T-cell (primary cell): ENCODE measurements at regions not wholly inside any gene's neighbourhood (a gene's known extent, or its start where the extent isn't known, plus 50 kb on each side); places are given as distances from the start of the nearest gene placed in this dataset.

Source experiments
- ATAC-seq, 4 experiments: fragments of 200-7000 bp in 3 of 4; fragments of 150-1000 bp in 1 of 4; cut with Tn5 transposase; replicated peaks in 1 of 4; 1 replicate in 3 of 4; 2 replicates in 1 of 4; pipeline ENCODE4 v1.10.0; 2021; ENCODE audit warnings: moderate library complexity in 3 of 4, mild to moderate bottlenecking in 2 of 4, moderate number of reproducible peaks in 1 of 4
- CTCF ChIA-PET, 2 donors: fragments of 300-600 bp; sonication (Branson Sonifier 250); formaldehyde crosslinking; loops; one replicate each; lab custom pipeline; 2022; ENCODE audit warnings: antibody characterized with exemption in 2 of 2; lab: Charles Lee
- POLR2A ChIA-PET, 2 donors: fragments of 300-600 bp; sonication (Branson Sonifier 250); formaldehyde crosslinking; loops; one replicate each; lab custom pipeline; 2022; ENCODE audit warnings: antibody characterized with exemption in 2 of 2; lab: Charles Lee
- DNase-seq, 35 experiments: peaks; one replicate each; pipeline versions ENCODE4 v3.0.0 to v3.0.0-alpha.2; 2013 to 2023
- H3K27ac ChIP-seq: one replicate; pipeline ENCODE4 v1.5.1; 2013; ENCODE audit warnings: low read length
- H3K27me3 ChIP-seq, 2 experiments: replicated peaks in 1 of 2; 1 replicate in 1 of 2; 2 replicates in 1 of 2; pipeline versions ENCODE4 v1.6.1 to v1.7.0; 2013; ENCODE audit warnings: low read length in 1 of 2, mixed read lengths in 1 of 2; ENCODE audit not compliant: control insufficient read depth in 2 of 2, insufficient read depth in 2 of 2; ENCODE audit errors: extremely low read depth in 1 of 2
- H3K36me3 ChIP-seq, 2 donors: 1 replicate in 1 of 2; 2 replicates in 1 of 2; pipeline versions ENCODE4 v1.6.1 to v1.7.0; 2013; ENCODE audit warnings: low read length in 1 of 2; ENCODE audit not compliant: control insufficient read depth in 2 of 2, insufficient read depth in 1 of 2; ENCODE audit errors: extremely low read depth in 1 of 2
- H3K4me1 ChIP-seq, 2 experiments: 1 replicate in 1 of 2; 2 replicates in 1 of 2; pipeline versions ENCODE4 v1.6.1 to v1.7.0; 2013; ENCODE audit warnings: low read length in 2 of 2, mixed read lengths in 1 of 2; ENCODE audit not compliant: insufficient read depth in 2 of 2, control insufficient read depth in 1 of 2; ENCODE audit errors: extremely low read depth in 1 of 2
- H3K4me3 ChIP-seq, 2 donors: 1 replicate in 1 of 2; 2 replicates in 1 of 2; pipeline versions ENCODE4 v1.5.1 to v1.7.0; 2013; ENCODE audit warnings: mild to moderate bottlenecking in 2 of 2, low read length in 1 of 2, moderate library complexity in 1 of 2; ENCODE audit not compliant: control insufficient read depth in 1 of 2; ENCODE audit errors: extremely low read depth in 1 of 2
- H3K9me3 ChIP-seq: 2 replicates; pipeline ENCODE4 v1.7.0; 2013
- H3K27ac Mint-ChIP-seq, 2 donors: one replicate each; pipeline ENCODE4 v1.8.0; 2020 to 2021; ENCODE audit warnings: mild to moderate bottlenecking in 2 of 2, mixed read lengths in 2 of 2
- H3K27me3 Mint-ChIP-seq, 2 donors: one replicate each; pipeline ENCODE4 v1.8.0; 2021 to 2022; ENCODE audit warnings: mixed read lengths in 2 of 2
- H3K36me3 Mint-ChIP-seq: one replicate; pipeline ENCODE4 v1.8.0; 2021; ENCODE audit warnings: mixed read lengths
- H3K4me1 Mint-ChIP-seq, 3 donors: one replicate each; pipeline ENCODE4 v1.8.0; 2020 to 2022; ENCODE audit warnings: mixed read lengths in 3 of 3, mild to moderate bottlenecking in 1 of 3
- H3K4me3 Mint-ChIP-seq, 3 donors: one replicate each; pipeline ENCODE4 v1.8.0; 2020 to 2022; ENCODE audit warnings: mild to moderate bottlenecking in 3 of 3, mixed read lengths in 3 of 3, moderate library complexity in 3 of 3
- H3K9me3 Mint-ChIP-seq, 3 donors: one replicate each; pipeline ENCODE4 v1.8.0; 2020 to 2022; ENCODE audit warnings: mixed read lengths in 3 of 3
- WGBS: methylation state at CpG from one replicate; pipeline ENCODE4 v1.1.5; 2013; ENCODE audit warnings: missing lambda C conversion rate; ENCODE audit not compliant: insufficient coverage; 5-methylcytosine and 5-hydroxymethylcytosine counted together

DNA sequence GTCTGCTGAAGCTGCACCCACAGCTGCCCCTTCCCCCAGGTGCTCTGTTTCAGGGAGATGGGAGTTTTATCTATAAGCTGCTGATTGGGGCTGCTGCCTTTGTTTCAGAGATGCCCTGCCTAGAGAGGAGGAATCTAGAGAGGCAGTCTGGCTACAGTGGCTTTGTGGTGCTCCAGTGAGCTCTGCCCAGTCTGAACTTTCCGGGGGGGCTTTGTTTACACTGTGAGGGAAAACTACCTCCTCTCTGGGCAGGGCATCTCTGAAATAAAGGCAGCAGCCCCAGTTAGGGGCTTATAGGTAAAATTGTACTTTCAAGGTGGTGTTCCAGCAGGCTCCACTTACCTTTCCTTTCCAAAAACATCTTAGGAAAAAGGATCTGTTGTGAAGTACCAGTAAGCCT lies 242.2 kb downstream of the SPRY1 start:
- ChIA-PET POLR2A (no interaction called here), CTCF (no interaction called here)
- H3K27me3 Mint-ChIP-seq, result no peaks in the 10 kb centered on the region

DNA sequence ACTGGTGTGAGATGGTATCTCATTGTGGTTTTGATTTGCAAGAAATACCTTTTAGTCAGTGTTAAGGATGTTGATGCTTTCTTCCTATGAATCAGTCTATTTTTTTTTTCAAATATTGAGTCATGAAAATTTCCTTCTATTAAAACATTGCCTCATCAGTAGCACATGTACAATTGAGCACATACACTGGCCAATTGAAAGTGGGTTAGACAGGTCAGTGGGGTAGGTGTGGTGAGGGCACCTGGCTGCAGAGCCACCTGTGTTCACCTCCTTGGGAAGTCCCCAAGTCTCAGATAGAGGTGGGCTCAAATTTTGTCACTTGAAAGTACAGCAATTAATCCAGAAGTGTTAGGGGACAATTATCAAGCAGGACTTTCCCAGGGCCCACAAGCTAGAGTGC lies 243.7 kb downstream of the SPRY1 start:
- Mint-ChIP-seq H3K9me3 (peaks cover 12 to 16% (median 12%) of the 10 kb centered on the region in 3 donors), H3K36me3 (no peaks in the 10 kb centered on the region), H3K4me3 (no peak overlapping the region), H3K27me3 (no peaks in the 10 kb centered on the region), H3K27ac (no peak overlapping the region), H3K4me1 (no peaks in the 10 kb centered on the region)
- no peak overlapping the region for H3K4me3 ChIP-seq
- no peaks in the 10 kb centered on the region for H3K4me1 ChIP-seq
- H3K27ac ChIP-seq, result no peak overlapping the region
- ChIA-PET POLR2A (no interaction called here), CTCF (interaction anchor here in 1 of 2 donors (1.2 kb wide), 1 partner anchor 21 kb away, joined by 3 read pairs; no protein-coding TSS in a partner anchor)
- DNase-seq (no peak), ATAC-seq (no peak)
- no peaks in the 10 kb centered on the region for H3K36me3 ChIP-seq
- H3K27me3 ChIP-seq, result no peaks in the 10 kb centered on the region
- H3K9me3 ChIP-seq, result no peaks in the 10 kb centered on the region

More for the DNA sequence above, 242.2 kb downstream of the SPRY1 start:
- Mint-ChIP-seq H3K36me3 (no peaks in the 10 kb centered on the region), H3K4me1 (no peaks in the 10 kb centered on the region), H3K9me3 (peaks cover 12 to 16% (median 12%) of the 10 kb centered on the region in 3 donors), H3K27ac (no peak overlapping the region), H3K4me3 (no peak overlapping the region)
- Histone ChIP-seq H3K27me3 (no peaks in the 10 kb centered on the region), H3K36me3 (no peaks in the 10 kb centered on the region), H3K4me1 (no peaks in the 10 kb centered on the region), H3K27ac (no peak overlapping the region), H3K4me3 (no peak overlapping the region), H3K9me3 (peaks cover 2% of the 10 kb centered on the region)
- WGBS, result no CpG with 5 or more reads among the region's 1 CpG
- no peak for ATAC-seq
- no peak for DNase-seq

DNA sequence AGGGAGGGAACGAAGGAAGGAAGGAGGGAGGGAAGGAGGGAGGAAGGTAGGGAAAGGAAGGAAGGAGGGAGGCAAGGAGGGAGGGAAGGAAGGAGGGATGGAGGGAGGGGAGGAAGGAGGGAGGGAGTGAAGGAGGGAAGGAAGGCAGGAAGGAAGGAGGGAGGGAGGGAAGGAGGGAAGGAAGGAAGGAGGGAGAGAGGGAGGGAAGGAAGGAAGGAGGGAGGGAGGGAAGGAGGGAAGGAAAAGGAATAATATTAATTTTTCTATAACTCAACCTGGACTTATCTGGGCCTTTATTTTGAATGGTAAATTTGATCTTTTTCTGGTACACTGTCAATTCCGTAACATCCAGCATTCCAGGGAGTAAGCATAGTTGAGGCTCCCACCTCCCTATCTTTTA lies 244.2 kb downstream of the SPRY1 start:
- H3K27ac ChIP-seq, result no peak overlapping the region
- 67% methylated on average over 1 of the region's 2 CpGs for WGBS
- H3K9me3 ChIP-seq, result no peaks in the 10 kb centered on the region
- Mint-ChIP-seq H3K36me3 (no peaks in the 10 kb centered on the region), H3K27me3 (no peaks in the 10 kb centered on the region), H3K4me1 (no peaks in the 10 kb centered on the region), H3K27ac (no peak overlapping the region), H3K9me3 (peaks cover 12 to 14% (median 12%) of the 10 kb centered on the region in 3 donors), H3K4me3 (no peak overlapping the region)
- ChIA-PET POLR2A (no interaction called here), CTCF (interaction anchor here in 1 of 2 donors (1.2 kb wide), 1 partner anchor 21 kb away, joined by 3 read pairs; no protein-coding TSS in a partner anchor)
- H3K4me1 ChIP-seq, result no peaks in the 10 kb centered on the region
- DNase-seq (no peak), ATAC-seq (no peak)
- no peak overlapping the region for H3K4me3 ChIP-seq
- H3K36me3 ChIP-seq, result no peaks in the 10 kb centered on the region
- H3K27me3 ChIP-seq, result no peaks in the 10 kb centered on the region

DNA sequence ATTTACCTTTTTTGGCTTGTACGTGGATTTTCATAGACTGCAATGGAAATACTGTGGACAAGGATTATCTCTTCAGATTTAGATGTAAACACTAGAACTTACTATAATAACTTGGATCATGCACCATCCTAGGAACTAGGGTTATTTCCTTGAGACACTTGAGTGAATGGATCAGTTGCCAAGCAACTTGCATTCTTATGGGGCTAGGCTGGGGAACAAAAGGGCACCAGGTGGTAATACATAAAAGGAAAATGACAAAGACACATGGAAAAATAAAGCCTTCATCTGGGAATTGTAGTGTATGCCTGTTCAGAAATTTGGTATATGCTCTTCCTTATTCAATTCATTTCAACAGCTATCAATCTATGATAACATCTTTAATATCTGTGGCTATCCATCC lies 247.1 kb downstream of the SPRY1 start:
- ChIA-PET CTCF (no interaction called here), POLR2A (no interaction called here)
- Histone ChIP-seq H3K27me3 (no peaks in the 10 kb centered on the region), H3K27ac (no peak overlapping the region), H3K9me3 (no peaks in the 10 kb centered on the region), H3K36me3 (no peaks in the 10 kb centered on the region), H3K4me1 (no peaks in the 10 kb centered on the region), H3K4me3 (no peak overlapping the region)
- no peak for DNase-seq
- Mint-ChIP-seq H3K27ac (no peak overlapping the region), H3K4me1 (no peaks in the 10 kb centered on the region), H3K27me3 (no peaks in the 10 kb centered on the region), H3K9me3 (no peaks in the 10 kb centered on the region), H3K4me3 (no peak overlapping the region), H3K36me3 (no peaks in the 10 kb centered on the region)
- no peak for ATAC-seq
- WGBS, result no CpG with 5 or more reads among the region's 1 CpG

DNA sequence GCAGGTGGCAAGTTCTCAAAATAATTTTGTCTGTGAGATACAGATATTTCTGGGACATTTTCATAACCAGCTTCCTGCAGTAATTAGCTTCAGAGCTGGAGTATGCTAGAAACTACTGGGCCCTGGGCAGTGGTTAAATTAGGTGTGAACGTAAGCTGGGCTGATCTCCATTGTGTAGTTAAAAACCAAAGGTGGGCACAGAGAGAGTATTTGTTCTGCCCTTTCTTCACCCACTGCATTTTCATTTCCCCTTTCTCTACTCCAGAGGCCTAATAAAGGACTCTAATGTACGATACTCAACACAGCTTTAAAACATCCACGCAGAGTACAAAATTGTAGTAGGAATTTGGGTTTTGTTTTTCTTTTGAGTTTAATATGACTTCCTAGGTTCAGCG lies 252.7 kb downstream of the SPRY1 start:
- no peaks in the 10 kb centered on the region for H3K36me3 Mint-ChIP-seq
- H3K27ac Mint-ChIP-seq, result no peak overlapping the region
- H3K4me1 Mint-ChIP-seq, result no peaks in the 10 kb centered on the region
- ATAC-seq (no peak), DNase-seq (no peak)
- Histone ChIP-seq H3K27me3 (no peaks in the 10 kb centered on the region), H3K9me3 (no peaks in the 10 kb centered on the region), H3K4me3 (no peak overlapping the region), H3K27ac (no peak overlapping the region), H3K36me3 (no peaks in the 10 kb centered on the region), H3K4me1 (no peaks in the 10 kb centered on the region)
- POLR2A ChIA-PET, result interaction anchor here in 1 of 2 donors (0.6 kb wide), 1 partner anchor 66 kb away, joined by 3 read pairs; no protein-coding TSS in a partner anchor
- peaks cover 0 to 1% of the 10 kb centered on the region in 2 donors for H3K27me3 Mint-ChIP-seq
- no peaks in the 10 kb centered on the region for H3K9me3 Mint-ChIP-seq
- CTCF ChIA-PET, result interaction anchor here in 1 of 2 donors (0.6 kb wide), 1 partner anchor 260 kb away, joined by 5 read pairs; no protein-coding TSS in a partner anchor
- 100% methylated on average over 1 of the region's 4 CpGs for WGBS
- no peak overlapping the region for H3K4me3 Mint-ChIP-seq

DNA sequence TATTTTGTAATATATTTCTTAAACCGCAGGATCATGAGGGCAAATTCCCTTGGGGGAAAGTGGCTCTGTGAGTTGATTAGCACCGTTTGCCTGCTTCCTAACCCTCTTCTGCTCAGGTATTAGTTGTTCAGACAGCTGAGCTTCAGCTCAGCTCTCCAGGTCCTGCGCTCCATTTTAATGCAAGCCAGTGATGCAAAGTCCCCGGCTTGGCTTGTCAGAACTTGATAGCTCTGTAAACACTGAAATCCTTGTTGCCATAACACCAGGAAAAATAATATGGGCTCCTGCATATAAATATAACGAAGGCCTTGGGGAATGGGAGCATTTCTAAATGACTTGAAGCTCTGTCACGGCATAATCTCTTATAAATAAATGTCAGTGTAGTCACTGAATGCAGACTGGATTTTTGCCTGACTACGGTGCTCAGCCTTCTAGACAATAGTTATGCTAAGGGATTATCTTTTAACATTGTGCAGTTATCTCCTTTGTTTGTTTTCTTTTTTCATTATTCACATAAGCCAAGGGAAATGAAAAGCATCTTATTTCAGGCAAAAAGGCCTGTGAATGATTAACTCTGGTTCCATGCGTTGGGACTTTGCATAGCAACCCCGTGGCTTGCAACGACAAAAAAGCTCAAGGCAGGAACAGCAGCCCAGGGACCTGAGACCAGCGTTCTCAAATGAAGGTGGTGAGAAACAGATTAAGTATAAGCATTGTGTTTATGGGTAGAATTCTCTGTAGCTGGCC lies 253.2 kb downstream of the SPRY1 start:
- ATAC-seq, result no peak
- Histone ChIP-seq H3K4me1 (no peaks in the 10 kb centered on the region), H3K27me3 (no peaks in the 10 kb centered on the region), H3K9me3 (no peaks in the 10 kb centered on the region), H3K4me3 (no peak overlapping the region), H3K27ac (no peak overlapping the region), H3K36me3 (no peaks in the 10 kb centered on the region)
- POLR2A ChIA-PET, result no interaction called here
- WGBS, result 87% methylated on average over 8 of the region's 11 CpGs
- CTCF ChIA-PET, result no interaction called here
- no peaks in the 10 kb centered on the region for H3K36me3 Mint-ChIP-seq
- H3K27ac Mint-ChIP-seq, result no peak overlapping the region
- H3K4me3 Mint-ChIP-seq, result no peak overlapping the region
- no peak for DNase-seq
- no peaks in the 10 kb centered on the region for H3K9me3 Mint-ChIP-seq
- no peaks in the 10 kb centered on the region for H3K4me1 Mint-ChIP-seq
- peaks cover 0 to 4% of the 10 kb centered on the region in 2 donors for H3K27me3 Mint-ChIP-seq
